ENCODE measurements at regions not wholly inside any gene's neighbourhood (a gene's known extent, or its start where the extent isn't known, plus 50 kb on each side); places are given as distances from the start of the nearest gene placed in this dataset.
"Not testable (repeated sequence)": the region's sequence is repeated elsewhere in the genome, so short reads cannot be mapped to it uniquely, and the experiment has no call there.

- H3K4me1 Mint-ChIP-seq; H3K36me3 ChIP-seq (replicated peaks in 1 of 2; ENCODE audit: control extremely low read depth in 1 of 2, control insufficient read depth in 1 of 2, extremely low read depth in 1 of 2, insufficient read depth in 2 of 2, low read length in 1 of 2); H3K9me3 ChIP-seq (ENCODE audit: control extremely low read depth in 1 of 3, control insufficient read depth in 2 of 3, insufficient read depth in 1 of 3, low read length in 2 of 3); H3K27ac Mint-ChIP-seq; H3K27ac ChIP-seq (ENCODE audit: low read length in 2 of 2); POLR2A ChIA-PET; H3K9me3 Mint-ChIP-seq (ENCODE audit: insufficient read depth); H3K79me2 ChIP-seq (ENCODE audit: control insufficient read depth, insufficient read depth, low read length); H3K4me1 ChIP-seq (ENCODE audit: control insufficient read depth in 2 of 2, insufficient read depth in 2 of 2, low read length in 2 of 2); H3K4me3 Mint-ChIP-seq; CTCF ChIA-PET; H3K9ac ChIP-seq (ENCODE audit: low read length); H3K27me3 ChIP-seq (replicated peaks in 1 of 4; ENCODE audit: control extremely low read depth in 1 of 4, control insufficient read depth in 3 of 4, insufficient read depth in 4 of 4, low read length in 3 of 4); DNase-seq; H4K20me1 ChIP-seq (ENCODE audit: control insufficient read depth, insufficient read depth, low read length, poor library complexity, severe bottlenecking); H3K4me2 ChIP-seq (replicated peaks; ENCODE audit: low read depth, low read length, poor library complexity, severe bottlenecking); H2AFZ ChIP-seq (ENCODE audit: insufficient read depth, low read depth, low read length, poor library complexity, severe bottlenecking); ATAC-seq (ENCODE audit: low read depth); H3K4me3 ChIP-seq (ENCODE audit: control extremely low read depth in 1 of 5, extremely low read depth in 1 of 5, insufficient read depth in 1 of 5, low read depth in 2 of 5, low read length in 4 of 5); H3K27me3 Mint-ChIP-seq; intact Hi-C loops (cut with micrococcal nuclease): not testable (repeated sequence)
- WGBS (ENCODE audit: insufficient coverage): 100% methylated on average over 1 of the region's 4 CpGs
These were observed 86.5 kb upstream of the SNX9 start for GRCh38 chr6:157736555-157736954.

GRCh38 chr6:157741321-157741947 lies 81.6 kb upstream of the SNX9 start:
- POLR2A ChIA-PET: no interaction called here
- WGBS (ENCODE audit: insufficient coverage): 97% methylated on average over 8 of the region's 10 CpGs
- Histone ChIP-seq H3K4me3 (ENCODE audit: control extremely low read depth in 1 of 5, extremely low read depth in 1 of 5, insufficient read depth in 1 of 5, low read depth in 2 of 5, low read length in 4 of 5) (no peak overlapping the region), H3K27ac (ENCODE audit: low read length in 2 of 2) (no peak overlapping the region), H3K4me2 (replicated peaks; ENCODE audit: low read depth, low read length, poor library complexity, severe bottlenecking) (no peak overlapping the region), H2AFZ (ENCODE audit: insufficient read depth, low read depth, low read length, poor library complexity, severe bottlenecking) (no peak overlapping the region), H3K4me1 (ENCODE audit: control insufficient read depth in 2 of 2, insufficient read depth in 2 of 2, low read length in 2 of 2) (no peaks in the 10 kb centered on the region), H4K20me1 (ENCODE audit: control insufficient read depth, insufficient read depth, low read length, poor library complexity, severe bottlenecking) (no peaks in the 10 kb centered on the region), H3K79me2 (ENCODE audit: control insufficient read depth, insufficient read depth, low read length) (no peaks in the 10 kb centered on the region), H3K27me3 (replicated peaks in 1 of 4; ENCODE audit: control extremely low read depth in 1 of 4, control insufficient read depth in 3 of 4, insufficient read depth in 4 of 4, low read length in 3 of 4) (no peaks in the 10 kb centered on the region), H3K36me3 (replicated peaks in 1 of 2; ENCODE audit: control extremely low read depth in 1 of 2, control insufficient read depth in 1 of 2, extremely low read depth in 1 of 2, insufficient read depth in 2 of 2, low read length in 1 of 2) (no peaks in the 10 kb centered on the region), H3K9ac (ENCODE audit: low read length) (no peak overlapping the region), H3K9me3 (ENCODE audit: control extremely low read depth in 1 of 3, control insufficient read depth in 2 of 3, insufficient read depth in 1 of 3, low read length in 2 of 3) (peaks cover 0 to 3% (median 0%) of the 10 kb centered on the region in 3 donors)
- CTCF ChIA-PET: no interaction called here
- Mint-ChIP-seq H3K27ac (no peak overlapping the region), H3K4me1 (no peaks in the 10 kb centered on the region), H3K9me3 (ENCODE audit: insufficient read depth) (peaks cover 7% of the 10 kb centered on the region), H3K4me3 (no peak overlapping the region), H3K27me3 (peaks cover 9% of the 10 kb centered on the region)
- ATAC-seq (ENCODE audit: low read depth): no peak
- intact Hi-C loops (cut with micrococcal nuclease): no loop called here
- no peak for DNase-seq
- TF ChIP-seq EZH2 (IDR thresholded peaks at IDR 0.05; ENCODE audit: borderline replicate concordance, insufficient read depth, low read depth, low read length, poor library complexity, severe bottlenecking) (no peak), CTCF (IDR thresholded peaks at IDR 0.05) (no peak)

Measured in B cell (primary cell).